Trophoblast cell (in vitro differentiated cells and primary cell): ENCODE measurements at regions not wholly inside any gene's neighbourhood (a gene's known extent, or its start where the extent isn't known, plus 50 kb on each side); places are given as distances from the start of the nearest gene placed in this dataset.

Source experiments
- DNase-seq, 2 donors: peaks; one replicate each; pipeline ENCODE4 v3.0.0-alpha.2; 2016
- H2AFZ ChIP-seq: 2 replicates; pipeline ENCODE4 v1.6.1; 2013; ENCODE audit warnings: low read length, moderate library complexity, mild to moderate bottlenecking; ENCODE audit not compliant: insufficient read depth, poor library complexity
- H2AK5ac ChIP-seq: 2 replicates; pipeline ENCODE4 v1.6.1; 2013; ENCODE audit warnings: mild to moderate bottlenecking, low read length
- H2BK120ac ChIP-seq: 2 replicates; pipeline ENCODE4 v1.6.1; 2013; ENCODE audit warnings: low read length, mild to moderate bottlenecking, moderate library complexity; ENCODE audit not compliant: insufficient read depth, poor library complexity
- H2BK12ac ChIP-seq: 2 replicates; pipeline ENCODE4 v1.6.1; 2013; ENCODE audit warnings: mild to moderate bottlenecking, low read length, moderate library complexity
- H2BK5ac ChIP-seq: 2 replicates; pipeline ENCODE4 v1.6.1; 2013; ENCODE audit warnings: low read length, low read depth, moderate library complexity, mild to moderate bottlenecking; ENCODE audit not compliant: poor library complexity
- H3K14ac ChIP-seq: 2 replicates; pipeline ENCODE4 v1.6.1; 2013; ENCODE audit warnings: mild to moderate bottlenecking, low read length
- H3K18ac ChIP-seq: 2 replicates; pipeline ENCODE4 v1.6.1; 2013; ENCODE audit warnings: mild to moderate bottlenecking, low read length
- H3K23ac ChIP-seq: 2 replicates; pipeline ENCODE4 v1.6.1; 2013; ENCODE audit warnings: low read length
- H3K27ac ChIP-seq: 2 replicates; pipeline ENCODE4 v1.5.1; 2013; ENCODE audit warnings: low read depth, mild to moderate bottlenecking, inconsistent platforms, low read length, moderate library complexity
- H3K27me3 ChIP-seq: 2 replicates; pipeline ENCODE4 v1.6.1; 2013; ENCODE audit warnings: inconsistent platforms, mild to moderate bottlenecking, low read length, moderate library complexity; ENCODE audit not compliant: insufficient read depth
- H3K36me3 ChIP-seq, 2 experiments: 1 replicate in 1 of 2; 2 replicates in 1 of 2; pipeline ENCODE4 v1.6.1; 2013; ENCODE audit warnings: low read length in 2 of 2, mild to moderate bottlenecking in 2 of 2, moderate library complexity in 1 of 2; ENCODE audit not compliant: insufficient read depth in 2 of 2, control insufficient read depth in 1 of 2
- H3K4ac ChIP-seq: 2 replicates; pipeline ENCODE4 v1.6.1; 2013; ENCODE audit warnings: low read depth, mild to moderate bottlenecking, low read length, moderate library complexity
- H3K4me1 ChIP-seq, 2 experiments: 1 replicate in 1 of 2; 2 replicates in 1 of 2; pipeline ENCODE4 v1.6.1; 2013; ENCODE audit warnings: low read length in 2 of 2, mild to moderate bottlenecking in 2 of 2, moderate library complexity in 1 of 2; ENCODE audit not compliant: insufficient read depth in 2 of 2, control insufficient read depth in 1 of 2
- H3K4me2 ChIP-seq: 2 replicates; pipeline ENCODE4 v1.6.1; 2013; ENCODE audit warnings: inconsistent platforms, mild to moderate bottlenecking, low read length, moderate library complexity
- H3K4me3 ChIP-seq: 2 replicates; pipeline ENCODE4 v1.5.1; 2013; ENCODE audit warnings: mild to moderate bottlenecking, low read depth, low read length, inconsistent platforms
- H3K79me1 ChIP-seq: one replicate; pipeline ENCODE4 v1.6.1; 2013; ENCODE audit warnings: low read length
- H3K79me2 ChIP-seq: 2 replicates; pipeline ENCODE4 v1.6.1; 2013; ENCODE audit warnings: low read length, mild to moderate bottlenecking; ENCODE audit not compliant: control insufficient read depth, insufficient read depth, poor library complexity
- H3K9ac ChIP-seq: 2 replicates; pipeline ENCODE4 v1.6.1; 2013; ENCODE audit warnings: mild to moderate bottlenecking, low read length
- H3K9me3 ChIP-seq: 2 replicates; pipeline ENCODE4 v1.6.1; 2013; ENCODE audit warnings: low read depth, mild to moderate bottlenecking, control low read depth, inconsistent platforms, low read length; ENCODE audit not compliant: insufficient read depth
- H4K12ac ChIP-seq: 2 replicates; pipeline ENCODE4 v1.6.1; 2013; ENCODE audit warnings: low read depth, mild to moderate bottlenecking, low read length, moderate library complexity
- H4K8ac ChIP-seq: 2 replicates; pipeline ENCODE4 v1.6.1; 2013; ENCODE audit warnings: low read depth, mild to moderate bottlenecking, low read length, moderate library complexity
- H4K91ac ChIP-seq: one replicate; pipeline ENCODE4 v1.6.1; 2013; ENCODE audit warnings: low read depth, mild to moderate bottlenecking, low read length, moderate library complexity
- WGBS: extraction: QIAGEN DNeasy Blood & Tissue Kit; methylation state at CpG from one replicate; pipeline ENCODE4 v1.1.7; 2013; ENCODE audit warnings: missing lambda C conversion rate; ENCODE audit not compliant: insufficient read length, insufficient coverage; ENCODE audit errors: extremely low coverage; 5-methylcytosine and 5-hydroxymethylcytosine counted together

GRCh38 chr6:106025655-106026054, 60.5 kb upstream of the PRDM1 start:
- no peaks in the 10 kb centered on the region for H3K27me3 ChIP-seq
- H2BK120ac ChIP-seq, result no peak overlapping the region
- H3K18ac ChIP-seq, result no peak overlapping the region
- no peak overlapping the region for H3K14ac ChIP-seq
- H3K9me3 ChIP-seq, result no peaks in the 10 kb centered on the region
- no peak overlapping the region for H2BK12ac ChIP-seq
- no peaks in the 10 kb centered on the region for H3K4me1 ChIP-seq
- H3K4me3 ChIP-seq, result no peak overlapping the region
- no peak overlapping the region for H3K9ac ChIP-seq
- no peak overlapping the region for H4K8ac ChIP-seq
- no peak overlapping the region for H2BK5ac ChIP-seq
- no peaks in the 10 kb centered on the region for H3K79me2 ChIP-seq
- H3K36me3 ChIP-seq, result no peaks in the 10 kb centered on the region
- H2AK5ac ChIP-seq, result no peak overlapping the region
- no peak overlapping the region for H4K91ac ChIP-seq
- no peak overlapping the region for H3K4ac ChIP-seq
- H3K27ac ChIP-seq, result no peak overlapping the region
- no peak overlapping the region for H2AFZ ChIP-seq
- no peak overlapping the region for H4K12ac ChIP-seq
- no peak for DNase-seq
- no peaks in the 10 kb centered on the region for H3K79me1 ChIP-seq
- no peak overlapping the region for H3K23ac ChIP-seq
- H3K4me2 ChIP-seq, result no peak overlapping the region

DNA sequence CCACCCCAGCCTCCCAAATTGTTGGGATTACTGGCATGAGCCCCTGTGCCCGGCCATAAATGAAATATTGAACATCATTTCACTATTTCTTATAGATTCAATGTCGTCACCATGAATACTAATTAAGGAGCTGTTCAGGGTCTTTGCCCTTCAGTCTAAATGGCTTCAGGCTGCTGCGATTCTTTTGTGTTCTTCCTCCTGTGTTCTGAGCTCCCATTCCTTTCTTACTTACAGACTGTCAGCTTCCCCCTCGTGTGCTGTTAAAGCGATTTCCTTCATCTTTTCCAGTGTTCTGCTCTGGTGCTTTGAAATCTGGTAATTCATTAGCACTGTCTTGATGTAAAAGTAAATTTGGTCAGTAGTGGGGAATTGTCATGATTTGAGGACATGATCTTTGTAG, 63.3 kb upstream of the PRDM1 start:
- Histone ChIP-seq H3K79me1 (no peaks in the 10 kb centered on the region), H3K27ac (no peak overlapping the region), H2BK5ac (no peak overlapping the region), H3K27me3 (no peaks in the 10 kb centered on the region), H3K4me2 (no peak overlapping the region), H4K12ac (no peak overlapping the region), H2AK5ac (no peak overlapping the region), H3K36me3 (no peaks in the 10 kb centered on the region), H3K4me1 (no peaks in the 10 kb centered on the region), H3K9me3 (no peaks in the 10 kb centered on the region), H4K91ac (no peak overlapping the region), H3K18ac (no peak overlapping the region), H3K9ac (no peak overlapping the region), H2BK120ac (no peak overlapping the region), H3K79me2 (no peaks in the 10 kb centered on the region), H3K14ac (no peak overlapping the region), H4K8ac (no peak overlapping the region), H3K23ac (no peak overlapping the region), H2AFZ (no peak overlapping the region), H3K4me3 (no peak overlapping the region), H3K4ac (no peak overlapping the region), H2BK12ac (no peak overlapping the region)
- WGBS, result no CpG with 5 or more reads among the region's 5 CpGs
- no peak for DNase-seq

- Histone ChIP-seq H2AK5ac (no peak overlapping the region), H3K27me3 (no peaks in the 10 kb centered on the region), H2BK120ac (no peak overlapping the region), H2BK12ac (no peak overlapping the region), H2BK5ac (no peak overlapping the region), H3K79me1 (no peaks in the 10 kb centered on the region), H3K36me3 (no peaks in the 10 kb centered on the region), H3K4me1 (no peaks in the 10 kb centered on the region), H3K27ac (no peak overlapping the region), H3K9me3 (peaks cover 2% of the 10 kb centered on the region), H3K14ac (no peak overlapping the region), H3K79me2 (no peaks in the 10 kb centered on the region), H3K4ac (no peak overlapping the region), H3K4me2 (no peak overlapping the region), H3K18ac (no peak overlapping the region), H3K9ac (no peak overlapping the region), H4K8ac (no peak overlapping the region), H3K23ac (no peak overlapping the region), H2AFZ (no peak overlapping the region), H3K4me3 (no peak overlapping the region), H4K12ac (no peak overlapping the region), H4K91ac (no peak overlapping the region)
- no CpG with 5 or more reads among the region's 5 CpGs for WGBS
- no peak for DNase-seq
These were observed 68.7 kb upstream of the PRDM1 start for GRCh38 chr6:106017454-106017853.

DNA sequence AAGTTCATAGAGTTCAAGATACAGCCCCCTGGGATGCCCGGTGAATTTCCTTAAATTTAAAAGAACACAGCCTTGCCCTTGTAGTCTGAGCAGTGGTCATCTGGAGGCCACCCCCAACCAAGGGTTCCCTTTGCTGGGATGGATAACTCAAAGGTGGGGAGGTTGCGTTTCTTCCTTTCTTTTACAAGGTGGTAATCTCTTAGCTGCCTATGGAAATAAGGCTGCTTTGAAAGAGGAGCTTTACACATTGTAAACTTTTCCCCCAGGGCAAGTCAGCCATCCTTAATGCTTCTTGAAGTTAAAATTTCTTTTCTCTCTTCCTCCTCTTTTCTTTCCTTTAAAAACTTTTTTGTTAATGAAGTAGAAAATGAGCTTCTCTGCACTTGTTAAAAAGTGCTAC, 71.2 kb upstream of the PRDM1 start:
- no CpG with 5 or more reads among the region's 2 CpGs for WGBS
- no peak for DNase-seq

More for the DNA sequence above, 71.2 kb upstream of the PRDM1 start:
- Histone ChIP-seq H3K27ac (no peak overlapping the region), H3K9me3 (peaks cover 2% of the 10 kb centered on the region), H3K9ac (no peak overlapping the region), H3K27me3 (no peaks in the 10 kb centered on the region), H3K79me1 (no peaks in the 10 kb centered on the region), H3K4ac (no peak overlapping the region), H3K23ac (no peak overlapping the region), H2BK120ac (no peak overlapping the region), H2AK5ac (no peak overlapping the region), H4K8ac (no peak overlapping the region), H4K91ac (no peak overlapping the region), H3K4me2 (no peak overlapping the region), H3K36me3 (no peaks in the 10 kb centered on the region), H4K12ac (no peak overlapping the region), H2BK5ac (no peak overlapping the region), H2AFZ (no peak overlapping the region), H3K14ac (no peak overlapping the region), H2BK12ac (no peak overlapping the region), H3K4me3 (no peak overlapping the region), H3K18ac (no peak overlapping the region), H3K4me1 (no peaks in the 10 kb centered on the region), H3K79me2 (no peaks in the 10 kb centered on the region)
